HUDEP-2 (cell line): ENCODE measurements at regions not wholly inside any gene's neighbourhood (a gene's known extent, or its start where the extent isn't known, plus 50 kb on each side); places are given as distances from the start of the nearest gene placed in this dataset.

Experiments used
- DNase-seq, 76 experiments: peaks; one replicate each; lab custom pipeline; 2025; ENCODE audit not compliant: unreplicated experiment in 76 of 76; lab: John Stamatoyannopoulos, UW

DNA sequence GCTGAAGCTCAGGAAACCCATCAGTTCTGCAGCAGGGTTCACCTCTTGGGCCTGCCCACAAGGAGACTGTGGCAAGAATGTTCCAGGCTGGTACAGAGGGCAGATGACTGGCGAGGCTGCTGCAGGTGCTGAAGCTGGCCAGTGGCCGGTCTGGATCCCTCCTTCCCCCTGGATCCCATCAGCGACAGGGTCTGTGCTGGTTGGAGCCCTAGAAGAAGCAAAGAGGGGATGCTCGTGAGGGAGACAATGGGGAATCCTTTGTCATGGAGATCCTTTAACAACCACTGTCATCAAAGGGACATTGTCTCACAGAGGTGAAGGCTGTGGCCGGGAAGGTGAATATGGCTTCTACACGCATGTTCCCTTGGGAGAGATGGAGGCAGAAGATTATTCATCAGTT is 211.4 kb upstream of the TMEM132C start:
- DNase-seq, result no peak

DNA sequence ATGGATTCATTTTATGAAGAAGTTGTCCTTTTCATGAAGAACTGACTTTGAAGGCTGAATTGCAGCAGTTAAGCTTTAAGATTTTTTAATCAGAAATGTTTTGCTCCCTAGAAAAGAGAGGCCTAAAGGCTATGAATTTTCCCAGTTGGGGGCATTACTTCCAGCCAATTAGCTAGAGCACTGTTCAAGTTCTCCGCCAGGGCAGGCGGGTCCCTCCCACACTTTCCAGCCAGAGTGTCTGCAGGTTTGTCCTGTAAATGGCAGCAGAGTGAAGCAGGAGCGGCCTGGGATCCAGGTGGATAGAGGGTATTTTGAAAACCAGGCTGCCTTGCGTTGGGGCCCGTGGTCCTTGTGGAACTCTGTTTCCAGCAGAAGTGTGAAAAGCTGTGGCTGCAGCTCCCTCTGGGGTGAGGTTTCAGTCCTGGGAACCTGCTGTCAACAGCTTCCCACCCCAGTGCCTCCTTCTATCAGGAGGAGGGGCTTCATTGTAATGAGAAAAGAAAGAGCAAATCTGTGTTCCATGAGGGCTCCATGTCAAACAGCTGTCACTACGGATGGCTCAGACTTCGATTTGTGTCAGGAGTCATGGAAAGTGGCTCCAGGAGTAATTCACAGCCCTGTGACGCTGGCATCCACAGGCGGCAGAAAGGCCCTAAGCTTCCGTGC is 210.7 kb upstream of the TMEM132C start:
- DNase-seq, result no peak

DNA sequence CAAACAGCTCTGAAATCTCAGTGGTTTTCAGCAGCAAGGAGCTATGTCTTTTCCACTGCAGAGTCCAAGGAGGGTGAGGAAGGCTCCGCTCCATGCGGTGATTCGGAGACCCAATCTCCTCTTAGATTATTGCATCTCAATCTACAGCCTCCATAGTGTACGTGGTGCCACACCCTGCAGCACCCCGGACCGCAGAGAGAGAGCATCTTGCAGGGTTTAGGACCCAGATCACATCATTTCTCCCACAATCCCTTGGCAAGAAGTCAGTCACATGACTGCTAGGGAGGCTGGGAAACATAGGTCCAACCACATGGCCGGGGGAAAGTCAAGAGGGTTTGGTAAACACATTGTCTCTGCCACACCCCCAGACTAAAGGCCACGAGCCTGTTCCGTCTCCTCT is 209.4 kb upstream of the TMEM132C start:
- DNase-seq, result no peak

DNA sequence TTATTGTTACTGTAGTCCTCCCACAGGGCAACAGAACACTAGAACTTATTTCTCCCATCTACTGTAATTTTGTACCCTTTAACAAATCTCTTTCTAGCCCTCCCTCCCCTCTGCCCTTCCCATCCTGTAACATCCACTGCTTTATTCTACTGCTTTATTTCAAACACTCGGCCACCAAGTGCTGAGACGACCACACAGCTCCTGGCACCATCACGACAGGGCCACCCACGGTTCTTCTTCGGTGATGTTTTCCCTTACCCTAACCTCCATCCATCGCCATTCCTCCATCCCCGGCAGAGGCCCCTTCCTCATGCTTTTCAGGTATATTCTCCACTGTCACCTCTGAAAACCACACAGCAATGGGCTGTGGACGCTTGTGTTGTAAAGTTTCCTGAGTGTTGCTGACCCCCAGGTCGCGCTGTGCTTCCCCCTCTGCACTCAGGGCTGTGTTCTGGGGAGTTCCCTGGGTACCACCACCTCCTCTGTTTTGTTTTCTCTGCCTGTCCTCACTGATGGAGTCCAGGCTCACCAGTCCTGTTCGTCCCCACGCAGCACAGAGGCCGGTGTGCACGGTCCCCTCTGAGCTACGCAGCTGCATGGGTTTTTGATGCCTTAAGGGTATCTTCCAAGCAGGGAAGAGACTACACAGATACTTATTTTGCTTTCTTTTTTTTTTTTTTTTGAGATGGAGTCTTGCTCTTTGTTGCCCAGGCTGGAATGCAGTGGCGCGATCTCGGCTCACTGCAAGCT is 207.2 kb upstream of the TMEM132C start:
- no peak for DNase-seq

DNA sequence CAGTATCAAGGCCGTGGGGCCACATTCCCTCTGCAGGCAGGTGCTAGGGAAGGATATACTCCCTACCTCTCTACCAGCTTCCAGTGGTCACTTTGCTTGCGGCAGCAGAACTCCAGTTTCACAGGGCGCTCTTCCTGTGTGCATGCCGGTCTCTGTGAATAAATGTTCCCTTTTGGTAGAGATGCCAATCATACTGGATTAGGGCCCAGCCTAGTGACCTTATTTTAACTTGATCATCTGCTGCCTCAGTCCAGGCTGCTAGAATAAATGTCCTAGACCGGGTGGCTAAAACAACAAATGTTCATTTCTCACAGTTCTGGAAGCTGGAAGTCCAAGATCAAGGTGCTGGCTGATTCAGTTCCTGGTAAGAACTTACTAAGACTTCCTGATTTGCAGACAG is 198.8 kb upstream of the TMEM132C start:
- DNase-seq, result no peak

DNA sequence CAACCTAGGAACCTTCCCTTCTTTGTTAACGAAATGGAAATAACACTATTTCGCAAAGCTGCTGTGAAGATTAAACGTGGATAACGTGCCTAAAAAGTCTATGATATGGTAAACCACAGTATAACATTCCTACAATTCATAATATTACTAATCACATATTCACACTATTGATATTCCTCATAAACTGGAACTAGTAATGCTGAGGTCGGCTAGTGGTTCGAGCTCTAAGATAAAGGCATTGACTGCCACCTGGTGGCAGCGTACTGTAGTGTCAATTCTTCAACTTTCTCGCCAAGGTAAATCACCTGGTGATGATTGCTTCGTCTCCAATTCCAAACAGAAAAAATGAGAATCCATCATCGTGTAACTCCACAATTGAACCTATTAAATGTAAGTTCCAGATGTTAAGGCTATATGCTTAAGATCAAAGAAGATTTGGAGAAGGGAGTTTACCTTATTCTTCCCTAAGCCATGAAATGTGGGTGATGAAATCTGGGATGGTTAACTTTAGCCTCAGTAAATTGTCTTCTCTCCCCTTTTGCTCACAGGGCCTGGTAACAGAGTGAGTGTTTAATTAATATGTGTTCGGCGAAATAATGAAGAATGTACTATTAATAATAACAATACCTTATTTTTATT is 197.5 kb upstream of the TMEM132C start:
- peak in 26 of 76 experiments; percentile 1 to 37 (median 8) for DNase-seq

DNA sequence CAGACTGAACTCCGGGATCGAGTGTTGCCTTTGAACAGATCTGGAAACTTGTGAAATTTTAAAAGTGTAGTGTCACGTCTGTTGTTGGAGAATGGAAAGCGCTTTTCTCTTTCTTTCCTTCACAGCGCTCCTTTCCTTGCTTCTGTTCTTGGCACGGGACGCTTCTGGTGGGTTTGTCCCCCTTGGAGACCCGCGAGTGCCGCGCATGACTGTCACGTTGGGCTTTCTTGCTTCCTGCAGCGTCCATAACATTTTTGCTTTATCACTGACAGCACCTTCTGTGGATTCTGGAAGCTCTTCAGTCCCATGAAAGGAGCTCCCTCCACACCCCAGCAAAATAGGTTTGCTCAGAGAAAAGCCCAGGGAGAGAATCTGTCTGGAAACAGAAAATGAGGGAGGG is 193.0 kb upstream of the TMEM132C start:
- DNase-seq, result no peak

DNA sequence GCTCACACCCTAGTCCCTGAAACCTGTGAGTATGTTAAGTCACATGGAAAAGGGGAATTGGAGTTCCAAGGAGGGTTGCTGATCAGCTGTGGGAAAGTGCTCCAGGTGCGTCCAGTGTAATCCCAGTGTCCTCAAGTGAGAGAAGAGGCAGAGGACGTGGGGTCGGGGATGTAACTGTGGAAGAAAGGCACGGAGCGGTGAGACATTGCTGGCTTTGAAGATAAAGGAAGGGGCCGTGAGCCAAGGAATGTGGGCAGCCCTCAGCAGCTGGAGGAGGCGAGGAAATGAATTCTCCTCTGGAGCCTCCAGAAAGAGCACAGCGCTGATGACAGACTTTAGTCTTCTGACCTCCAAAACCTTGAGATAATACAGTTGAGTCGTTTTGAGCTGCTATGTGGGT is 191.6 kb upstream of the TMEM132C start:
- no peak for DNase-seq

DNA sequence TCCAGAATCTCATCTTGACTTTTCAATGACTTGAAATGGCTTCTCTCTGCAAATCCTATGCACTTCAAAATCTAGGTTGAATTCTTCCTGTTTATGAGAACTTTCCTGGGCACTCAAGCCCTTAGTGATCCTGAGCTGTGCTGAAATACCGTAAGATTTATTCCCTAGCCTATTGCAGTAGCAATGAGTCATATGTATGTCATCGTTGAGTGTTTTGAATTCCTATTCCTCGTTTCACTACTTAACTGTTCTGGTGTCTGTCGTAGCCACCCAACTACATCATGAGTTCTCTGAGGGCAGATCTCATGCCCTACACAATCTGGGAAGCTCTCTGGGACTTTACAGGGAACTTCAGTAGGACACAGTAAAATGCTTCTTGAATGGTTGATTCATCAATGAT is 190.8 kb upstream of the TMEM132C start:
- no peak for DNase-seq

DNA sequence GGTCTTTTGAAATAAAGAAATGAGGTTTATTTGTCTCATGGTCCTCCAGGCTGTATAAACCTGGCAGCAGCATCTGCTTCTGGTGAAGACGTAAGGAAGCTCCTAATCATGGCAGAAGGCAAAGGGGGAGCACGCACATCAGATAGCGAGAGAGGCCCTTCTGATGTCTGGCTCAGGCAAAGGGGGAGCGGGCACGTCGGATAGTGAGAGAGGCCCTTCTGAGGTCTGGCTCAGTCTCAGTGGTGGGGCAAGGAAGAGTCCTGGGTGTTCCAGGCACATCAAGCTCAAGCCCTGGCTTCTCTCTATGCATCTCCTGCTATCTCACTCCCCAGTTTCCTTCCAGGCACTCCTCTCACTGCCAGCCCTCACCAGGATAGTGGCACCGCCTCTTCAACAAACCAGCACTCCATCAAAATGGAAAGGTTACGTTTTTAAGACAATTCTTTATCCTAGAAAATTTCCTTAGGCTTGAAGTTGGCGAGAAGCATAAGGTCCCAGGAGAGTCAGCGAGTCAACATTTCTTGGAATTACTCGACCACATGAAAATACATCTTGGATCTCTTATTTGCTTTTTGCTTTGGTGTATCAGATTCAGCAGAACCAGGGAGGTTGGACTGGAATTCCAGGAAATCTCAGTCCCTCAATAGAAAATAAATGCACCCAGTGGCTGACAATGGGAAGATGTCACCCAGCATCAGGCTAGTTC is 189.6 kb upstream of the TMEM132C start:
- DNase-seq, result no peak

DNA sequence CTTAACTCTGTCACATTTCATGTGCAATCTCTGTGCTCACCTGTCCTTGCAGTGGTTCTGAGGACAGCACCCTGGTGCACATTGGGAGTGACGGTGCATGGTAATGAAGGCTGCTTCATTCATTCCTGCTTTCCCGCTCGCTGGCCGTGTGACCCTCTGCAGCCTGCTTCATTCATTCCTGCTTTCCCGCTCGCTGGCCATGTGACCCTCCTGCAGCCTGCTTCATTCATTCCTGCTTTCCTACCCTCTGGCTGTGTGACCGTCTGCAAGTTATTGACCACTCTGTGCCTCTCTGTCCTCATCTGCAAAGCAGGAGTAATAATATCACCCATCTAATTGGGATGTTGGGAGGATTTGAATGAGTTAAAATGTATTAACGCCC is 189.1 kb upstream of the TMEM132C start:
- no peak for DNase-seq

DNA sequence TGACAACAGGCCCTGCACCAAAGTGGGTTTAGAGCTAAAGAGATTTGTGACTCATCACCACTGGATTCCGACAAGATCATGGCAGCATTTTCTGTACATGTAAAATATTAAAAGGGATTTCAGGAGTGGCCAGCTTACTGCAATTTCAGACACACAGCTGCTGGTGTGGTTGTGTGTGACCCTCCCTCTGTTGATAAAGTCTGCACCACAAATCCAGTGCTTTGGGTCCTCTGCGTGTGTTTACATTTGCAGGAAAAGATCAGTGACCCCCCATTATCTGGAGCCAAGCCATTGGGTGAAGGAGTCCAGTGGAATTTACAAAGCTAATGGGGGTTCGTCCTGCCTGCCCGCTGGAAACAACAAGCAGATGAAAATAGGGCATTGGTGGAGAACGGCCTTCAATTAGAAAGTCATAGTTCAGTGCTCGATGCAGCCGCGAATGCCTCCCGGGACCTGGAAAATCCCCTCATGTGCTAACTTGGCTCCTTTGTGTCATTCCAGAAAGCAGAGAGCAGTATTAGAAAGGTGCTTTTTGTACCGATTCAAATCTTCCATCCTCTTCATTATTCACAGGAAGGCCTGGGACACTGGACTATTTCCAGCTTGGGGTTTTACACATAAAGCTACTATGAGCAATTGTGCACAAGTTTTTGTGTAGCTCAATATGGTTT is 188.5 kb upstream of the TMEM132C start:
- no peak for DNase-seq

DNA sequence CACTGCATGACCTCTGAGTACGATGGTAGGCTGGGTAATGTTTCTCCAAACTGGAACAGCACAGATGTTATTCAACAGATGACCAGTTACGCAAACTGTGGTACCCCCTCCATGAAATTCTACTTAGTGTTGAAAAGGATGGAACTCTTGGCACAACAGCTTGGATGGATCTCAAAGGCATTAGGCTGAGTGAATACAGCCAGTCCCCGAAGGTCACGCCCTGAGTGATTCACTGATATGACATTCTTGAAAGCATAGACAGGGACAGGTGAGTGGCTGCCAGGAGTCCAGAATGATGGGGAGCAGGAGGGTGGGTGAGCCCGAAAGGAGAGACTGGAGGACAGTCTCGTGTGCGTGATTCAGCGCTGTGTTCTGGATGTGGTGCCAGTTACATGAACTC is 187.5 kb upstream of the TMEM132C start:
- DNase-seq, result no peak

DNA sequence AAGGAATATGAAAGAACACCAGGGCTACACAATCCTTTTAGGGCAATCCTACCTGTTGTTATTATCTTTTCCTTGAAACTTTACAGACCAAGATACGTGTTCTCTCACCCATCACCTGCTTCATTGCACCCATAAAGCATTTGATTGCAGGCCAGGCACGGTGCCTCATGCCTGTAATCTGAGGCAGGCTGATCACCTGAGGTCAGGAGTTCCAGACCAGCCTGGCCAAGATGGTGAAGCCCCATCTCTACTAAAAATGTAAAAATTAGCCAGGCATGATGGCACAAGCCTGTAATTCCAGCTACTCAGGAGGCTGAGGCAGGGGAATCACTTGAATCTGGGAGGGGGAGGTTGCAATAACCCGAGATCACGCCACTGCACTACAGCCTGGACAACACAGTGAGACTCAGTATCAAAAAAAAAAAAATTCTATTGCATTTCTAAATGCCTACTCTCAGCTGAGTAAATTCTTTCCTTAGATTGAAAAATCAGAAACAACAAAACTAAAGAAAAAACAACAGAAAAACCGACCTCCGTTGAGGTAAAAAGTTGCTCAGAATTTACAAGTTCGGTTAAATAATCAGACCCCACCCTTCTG is 183.7 kb upstream of the TMEM132C start:
- no peak for DNase-seq

DNA sequence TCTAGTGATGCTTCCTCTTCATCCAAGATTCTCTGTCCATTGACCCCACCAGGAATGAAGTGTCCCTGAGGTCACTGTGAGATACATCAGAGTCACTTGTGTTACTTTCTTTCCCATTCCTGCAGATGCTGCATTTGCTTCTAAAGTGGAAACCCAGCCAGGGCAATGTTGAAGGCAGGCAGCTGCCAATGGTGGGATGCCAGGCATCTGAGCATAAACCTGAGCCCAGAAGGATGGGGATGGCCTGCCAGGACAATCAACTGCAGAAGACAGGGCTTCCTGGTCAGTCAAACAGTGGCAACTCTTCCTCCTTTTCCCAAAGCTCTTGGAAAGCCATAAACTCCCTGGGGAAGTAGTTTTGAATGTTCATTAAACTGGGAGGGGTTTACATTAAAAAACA is 178.0 kb upstream of the TMEM132C start:
- no peak for DNase-seq

DNA sequence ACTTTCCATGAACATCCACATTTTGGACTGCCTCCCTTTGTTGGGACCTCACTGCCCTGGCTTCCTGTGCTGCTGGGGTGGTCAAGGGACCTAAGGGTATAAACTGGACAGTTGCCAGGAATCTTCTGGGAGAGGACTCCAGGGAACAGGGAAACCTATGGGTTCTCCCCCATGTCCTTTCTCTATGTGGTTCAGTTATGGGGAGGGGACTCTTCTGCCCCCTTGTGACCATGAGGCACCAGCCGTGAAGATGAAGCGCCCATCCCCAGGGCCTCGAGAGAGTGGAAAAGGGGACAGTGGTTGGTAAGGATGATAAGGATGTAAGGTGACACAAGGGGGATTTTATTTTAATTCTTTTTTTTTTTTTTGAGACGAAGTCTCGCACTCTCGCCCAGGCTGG is 177.0 kb upstream of the TMEM132C start:
- no peak for DNase-seq

DNA sequence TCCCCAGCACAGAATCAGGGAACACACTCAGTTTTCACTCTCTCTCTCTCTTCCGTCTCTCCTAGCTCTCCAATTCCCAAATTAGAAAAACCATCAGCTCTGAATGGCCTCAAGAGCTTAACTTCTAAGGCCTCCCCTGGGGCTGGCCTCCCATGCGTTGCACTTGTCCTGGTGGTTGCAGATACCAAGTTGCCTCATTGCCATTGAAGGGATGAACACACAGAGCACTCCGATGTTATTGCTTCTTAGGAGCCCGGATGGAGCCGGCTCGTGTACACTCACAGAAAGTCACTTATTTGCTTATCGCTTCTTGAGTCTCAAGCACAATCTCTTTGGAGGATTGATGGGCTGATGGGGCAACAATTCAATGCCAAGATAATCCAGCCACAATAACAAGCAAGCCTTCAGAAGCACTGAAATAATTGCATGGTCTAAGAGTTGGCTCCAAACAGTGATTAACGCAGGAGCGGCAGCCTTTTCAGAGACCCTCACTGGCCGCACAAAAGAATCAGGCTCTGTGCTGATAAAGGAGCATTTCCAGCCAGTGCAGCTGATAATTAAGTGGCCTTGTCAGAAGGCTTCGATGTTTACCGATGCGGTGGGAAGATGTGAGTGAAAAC is 175.8 kb upstream of the TMEM132C start:
- DNase-seq, result no peak

DNA sequence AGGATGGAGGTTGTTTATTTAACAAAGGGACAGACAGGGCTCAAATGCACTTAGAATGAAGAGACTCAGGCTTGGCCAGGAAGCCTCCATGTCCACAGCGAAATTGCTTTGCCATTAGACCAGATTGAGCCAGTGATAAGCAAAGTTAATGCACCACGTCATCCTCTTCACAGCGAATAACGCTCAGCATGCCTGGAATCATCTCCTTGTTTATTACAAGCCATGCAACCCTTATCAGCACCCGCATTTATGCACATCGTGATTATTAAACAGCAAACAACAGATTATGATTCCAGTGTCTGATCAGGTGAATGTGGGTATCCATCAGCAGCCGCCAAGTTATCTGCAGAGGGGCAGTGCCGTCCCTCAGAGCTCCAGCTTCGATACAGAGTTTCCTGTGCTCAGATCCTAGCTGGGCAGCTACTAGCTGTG is 175.0 kb upstream of the TMEM132C start:
- no peak for DNase-seq

DNA sequence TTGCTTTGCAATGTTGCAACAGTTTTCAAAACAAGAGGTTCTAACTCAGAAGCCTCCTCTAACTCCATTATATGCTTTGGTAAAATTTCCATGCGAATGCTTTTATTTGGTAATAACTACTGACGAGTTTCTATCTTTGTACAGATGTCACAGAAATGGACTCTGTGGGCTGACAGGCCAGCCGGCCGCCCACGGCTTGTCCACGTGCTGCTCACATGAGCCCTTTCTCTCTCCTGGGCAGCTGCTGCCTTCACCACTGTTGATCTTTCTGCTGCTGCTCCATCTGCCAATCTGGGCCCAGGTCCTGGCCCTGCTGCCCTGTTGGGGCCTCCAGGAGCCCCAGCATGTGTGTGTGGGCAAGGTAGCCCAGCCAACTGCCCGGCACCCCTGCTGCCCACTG is 168.2 kb upstream of the TMEM132C start:
- DNase-seq, result no peak

DNA sequence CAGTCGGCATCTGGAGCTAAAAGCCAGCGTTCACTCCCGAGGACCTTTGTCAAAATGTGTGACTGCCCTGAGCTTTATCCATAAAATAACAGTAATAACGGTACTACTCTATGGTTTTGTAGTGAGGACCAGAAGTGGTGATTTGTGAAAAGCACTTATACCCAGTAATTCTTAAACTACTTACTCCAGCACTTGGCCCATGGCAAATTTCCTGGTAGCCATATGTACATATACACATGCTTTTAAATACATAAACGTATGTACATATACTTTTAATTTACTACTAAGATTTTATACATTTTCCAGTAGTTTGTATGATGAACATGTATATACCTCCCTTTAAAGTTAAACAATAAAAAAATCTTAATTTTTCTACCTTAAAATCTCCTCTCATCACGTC is 163.8 kb upstream of the TMEM132C start:
- DNase-seq, result no peak
